ENCODE measurements at regions not wholly inside any gene's neighbourhood (a gene's known extent, or its start where the extent isn't known, plus 50 kb on each side); places are given as distances from the start of the nearest gene placed in this dataset.

DNA sequence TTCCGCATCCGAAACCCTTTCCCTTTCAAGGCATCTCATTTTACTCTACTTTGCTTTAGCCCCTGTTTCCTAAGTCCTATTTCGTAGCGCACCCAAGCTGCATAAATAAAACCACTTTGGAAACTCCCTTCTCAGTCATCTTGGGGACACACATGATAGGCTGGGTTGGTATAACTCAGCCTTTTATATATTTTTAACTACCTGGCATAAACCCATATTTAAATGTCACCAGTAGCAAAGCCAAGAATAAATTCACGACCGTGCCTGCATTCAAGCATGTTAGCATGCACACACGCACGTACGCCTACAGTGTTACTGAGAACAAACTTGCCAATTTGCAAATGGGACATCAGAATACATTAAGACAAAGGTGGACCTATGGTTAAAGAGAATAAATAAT is 564.7 kb upstream of the PIK3C3 start:
- Histone ChIP-seq H3K27me3 (no peaks in the 10 kb centered on the region), H3K9me3 (no peaks in the 10 kb centered on the region), H3K4me1 (ENCODE audit: insufficient read depth) (no peaks in the 10 kb centered on the region), H3K4me3 (no peak overlapping the region), H3K27ac (no peak overlapping the region), H3K36me3 (no peaks in the 10 kb centered on the region)
- WGBS, 3 donors, result 79 to 85% (median 84%) methylated on average over 9 of the region's 9 CpGs
- TF ChIP-seq, protein P1, sequence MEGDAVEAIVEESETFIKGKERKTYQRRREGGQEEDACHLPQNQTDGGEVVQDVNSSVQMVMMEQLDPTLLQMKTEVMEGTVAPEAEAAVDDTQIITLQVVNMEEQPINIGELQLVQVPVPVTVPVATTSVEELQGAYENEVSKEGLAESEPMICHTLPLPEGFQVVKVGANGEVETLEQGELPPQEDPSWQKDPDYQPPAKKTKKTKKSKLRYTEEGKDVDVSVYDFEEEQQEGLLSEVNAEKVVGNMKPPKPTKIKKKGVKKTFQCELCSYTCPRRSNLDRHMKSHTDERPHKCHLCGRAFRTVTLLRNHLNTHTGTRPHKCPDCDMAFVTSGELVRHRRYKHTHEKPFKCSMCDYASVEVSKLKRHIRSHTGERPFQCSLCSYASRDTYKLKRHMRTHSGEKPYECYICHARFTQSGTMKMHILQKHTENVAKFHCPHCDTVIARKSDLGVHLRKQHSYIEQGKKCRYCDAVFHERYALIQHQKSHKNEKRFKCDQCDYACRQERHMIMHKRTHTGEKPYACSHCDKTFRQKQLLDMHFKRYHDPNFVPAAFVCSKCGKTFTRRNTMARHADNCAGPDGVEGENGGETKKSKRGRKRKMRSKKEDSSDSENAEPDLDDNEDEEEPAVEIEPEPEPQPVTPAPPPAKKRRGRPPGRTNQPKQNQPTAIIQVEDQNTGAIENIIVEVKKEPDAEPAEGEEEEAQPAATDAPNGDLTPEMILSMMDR (IDR thresholded peaks at IDR 0.05), result no peak
- TF ChIP-seq EP300 (IDR thresholded peaks at IDR 0.05), result no peak
- no peak for TF ChIP-seq POLR2A (IDR thresholded peaks at IDR 0.05)
- no peak for DNase-seq
- intact Hi-C loops (cut with DNase I), result no loop called here

DNA sequence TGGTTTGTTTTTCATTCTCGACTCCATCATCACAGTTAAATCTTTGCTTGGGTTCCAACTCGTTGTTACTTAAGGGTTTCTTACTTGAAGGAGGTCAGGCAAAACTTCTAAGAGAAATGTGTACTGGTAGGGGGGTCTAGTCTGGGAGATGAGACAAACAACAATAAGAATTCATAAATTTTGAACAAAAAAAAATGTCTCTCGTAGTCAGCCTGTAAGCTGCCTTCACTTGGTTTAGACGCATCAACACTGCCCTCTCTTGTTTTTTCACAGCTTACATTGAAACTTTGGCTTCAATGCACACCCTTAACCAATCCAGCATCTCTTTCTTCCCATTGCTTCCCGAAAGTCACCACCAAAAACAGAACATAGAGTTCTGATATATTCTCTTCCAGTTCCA is 576.4 kb upstream of the PIK3C3 start:
- H3K4me3 ChIP-seq, result no peak overlapping the region
- H3K9me3 ChIP-seq, result no peaks in the 10 kb centered on the region
- intact Hi-C loops (cut with DNase I), result no loop called here
- no peaks in the 10 kb centered on the region for H3K36me3 ChIP-seq
- no peak overlapping the region for H3K27ac ChIP-seq
- TF ChIP-seq EP300 (IDR thresholded peaks at IDR 0.05), result no peak
- TF ChIP-seq POLR2A (IDR thresholded peaks at IDR 0.05), result no peak
- TF ChIP-seq, protein P1 (IDR thresholded peaks at IDR 0.05), result no peak
- DNase-seq, result no peak
- H3K27me3 ChIP-seq, result no peaks in the 10 kb centered on the region
- no peaks in the 10 kb centered on the region for H3K4me1 ChIP-seq (ENCODE audit: insufficient read depth)
- 5 to 12% (median 8%) methylated on average over 5 of the region's 5 CpGs for whole genome bisulfite sequencing, 3 donors

DNA sequence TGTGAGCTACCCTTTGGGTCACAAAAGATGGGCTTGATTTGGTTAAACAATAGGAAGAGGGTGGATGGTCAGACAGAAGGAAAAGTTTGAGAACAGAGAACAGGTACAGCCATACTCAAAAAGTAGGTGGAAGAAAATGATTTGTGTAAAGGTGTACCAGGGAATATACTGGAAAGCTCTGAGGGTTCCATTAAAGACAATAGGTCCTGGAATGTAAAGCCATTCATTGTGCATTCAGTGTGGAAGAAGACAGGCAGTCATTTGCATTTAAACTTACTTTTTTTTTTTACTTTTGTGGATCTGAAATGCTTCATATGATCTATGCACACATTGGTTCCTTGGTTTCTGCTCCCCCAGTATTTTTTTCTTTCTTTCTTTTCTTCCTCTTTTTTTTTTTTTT is 581.4 kb upstream of the PIK3C3 start:
- Histone ChIP-seq H3K4me3 (no peak overlapping the region), H3K4me1 (ENCODE audit: insufficient read depth) (no peaks in the 10 kb centered on the region), H3K36me3 (no peaks in the 10 kb centered on the region), H3K27me3 (no peaks in the 10 kb centered on the region), H3K9me3 (no peaks in the 10 kb centered on the region), H3K27ac (no peak overlapping the region)
- intact Hi-C loops (cut with DNase I), result no loop called here
- no peak for TF ChIP-seq POLR2A (IDR thresholded peaks at IDR 0.05)
- TF ChIP-seq, protein P1 (IDR thresholded peaks at IDR 0.05), result no peak
- no peak for TF ChIP-seq EP300 (IDR thresholded peaks at IDR 0.05)
- no peak for DNase-seq

DNA sequence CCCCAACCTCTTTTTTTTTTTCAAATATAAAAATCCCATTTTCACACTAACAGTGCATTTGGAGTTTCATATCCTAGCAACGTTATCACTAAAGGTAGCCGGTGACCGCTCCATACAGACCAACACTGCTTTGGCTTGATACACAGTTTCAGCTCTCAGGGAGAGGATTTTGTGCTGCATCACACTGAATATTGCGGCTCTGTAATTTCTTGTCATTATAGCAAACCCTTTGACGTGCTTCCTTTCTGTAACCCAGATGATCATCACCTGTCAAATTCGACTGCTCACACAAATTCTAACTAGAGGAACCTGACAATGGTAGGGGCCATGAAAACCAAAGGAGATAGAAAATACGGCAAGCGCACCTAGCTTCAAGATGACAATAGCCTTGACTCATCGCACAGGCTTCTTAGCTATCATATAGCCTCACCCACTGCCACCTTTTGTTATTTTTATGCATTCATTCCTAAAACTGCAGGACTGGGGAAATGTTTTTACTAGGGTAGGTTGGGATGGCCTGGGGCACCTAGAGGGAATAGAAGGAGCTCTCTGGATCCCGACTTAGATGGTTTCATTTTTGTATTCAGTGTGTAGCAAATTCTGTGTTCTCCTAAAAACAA is 582.9 kb upstream of the PIK3C3 start:
- no peak overlapping the region for H3K27ac ChIP-seq
- no peaks in the 10 kb centered on the region for H3K27me3 ChIP-seq
- H3K4me1 ChIP-seq (ENCODE audit: insufficient read depth), result no peaks in the 10 kb centered on the region
- H3K9me3 ChIP-seq, result no peaks in the 10 kb centered on the region
- H3K36me3 ChIP-seq, result no peaks in the 10 kb centered on the region
- WGBS, 3 donors, result 84 to 90% (median 84%) methylated on average over 10 of the region's 10 CpGs
- intact Hi-C loops (cut with DNase I), result no loop called here
- DNase-seq, result no peak
- no peak overlapping the region for H3K4me3 ChIP-seq
- TF ChIP-seq, protein P1 (IDR thresholded peaks at IDR 0.05), result no peak
- TF ChIP-seq EP300 (IDR thresholded peaks at IDR 0.05) (no peak), POLR2A (IDR thresholded peaks at IDR 0.05) (no peak)

Data from ovary (tissue), 7 donors.